ENCODE measurements at regions not wholly inside any gene's neighbourhood (a gene's known extent, or its start where the extent isn't known, plus 50 kb on each side); places are given as distances from the start of the nearest gene placed in this dataset.

DNA sequence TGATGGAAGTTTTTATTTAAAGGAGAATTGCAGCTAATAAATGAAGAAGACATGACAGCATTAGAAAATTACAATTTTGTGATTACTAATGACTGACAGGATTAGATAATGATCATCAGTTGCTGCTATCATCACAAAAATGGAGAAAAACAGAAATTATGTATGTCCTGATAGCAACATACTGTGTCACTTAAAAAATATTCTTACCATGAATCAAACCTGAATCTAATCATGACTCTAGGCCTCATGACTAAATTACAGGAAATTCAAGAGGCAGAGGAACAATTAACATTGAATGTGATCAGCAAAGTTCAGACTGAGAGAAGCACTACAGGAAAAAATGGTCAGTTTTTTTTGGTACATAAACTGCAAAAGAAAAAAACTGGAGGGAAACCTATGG lies 147.8 kb downstream of the PMAIP1 start:
- no peak for TF ChIP-seq SPI1 (IDR thresholded peaks at IDR 0.05; ENCODE audit: borderline replicate concordance, low read depth)
- TF ChIP-seq CTCF (IDR thresholded peaks at IDR 0.05; ENCODE audit: insufficient read depth, low read length): no peak
- TF ChIP-seq POLR2AphosphoS5 (IDR thresholded peaks at IDR 0.05; ENCODE audit: low read depth): no peak
- no peak for TF ChIP-seq GABPA (IDR thresholded peaks at IDR 0.05; ENCODE audit: low read depth)

All from HL-60 (cell line).